WTC11 (cell line): ENCODE measurements at regions not wholly inside any gene's neighbourhood (a gene's known extent, or its start where the extent isn't known, plus 50 kb on each side); places are given as distances from the start of the nearest gene placed in this dataset.

Source experiments
- ATAC-seq: fragments of 200-7000 bp; cut with Tn5 transposase; 2 replicates; pipeline ENCODE4 v1.10.0; 2021; ENCODE audit warnings: mild to moderate bottlenecking, moderate library complexity
- CTCF ChIA-PET: fragments of 300-600 bp; sonication (Branson Sonifier 250); formaldehyde crosslinking; loops from one replicate; lab custom pipeline; 2021; ENCODE audit warnings: antibody characterized with exemption; lab: Charles Lee
- POLR2A ChIA-PET: fragments of 350-600 bp; sonication (Branson Sonifier 250); formaldehyde crosslinking; loops from one replicate; lab custom pipeline; 2021; ENCODE audit warnings: antibody characterized with exemption; lab: Charles Lee
- DNase-seq: peaks from one replicate; pipeline ENCODE4 v3.0.0; 2021; ENCODE audit warnings: low spot score
- H3K27ac Mint-ChIP-seq: 2 replicates; pipeline ENCODE4 v1.8.0; 2021; ENCODE audit warnings: mixed read lengths
- H3K27me3 Mint-ChIP-seq: 2 replicates; pipeline ENCODE4 v1.8.0; 2021; ENCODE audit warnings: low read depth, mild to moderate bottlenecking, moderate library complexity, mixed read lengths
- H3K36me3 Mint-ChIP-seq: 2 replicates; pipeline ENCODE4 v1.8.0; 2021; ENCODE audit warnings: mixed read lengths
- H3K4me1 Mint-ChIP-seq: 2 replicates; pipeline ENCODE4 v1.8.0; 2022; ENCODE audit warnings: mixed read lengths
- H3K4me3 Mint-ChIP-seq: 2 replicates; pipeline ENCODE4 v1.8.0; 2021; ENCODE audit warnings: mild to moderate bottlenecking, moderate library complexity, mixed read lengths
- H3K9me3 Mint-ChIP-seq: 2 replicates; pipeline ENCODE4 v1.8.0; 2021; ENCODE audit warnings: mixed read lengths
- ATF1 ChIP-seq: sonication (generic); formaldehyde crosslinking; IDR thresholded peaks from 2 replicates; pipeline ENCODE4 v1.8.1; 2023; ENCODE audit warnings: mild to moderate bottlenecking, moderate library complexity, missing genetic modification reagents
- CBFB ChIP-seq: sonication (generic); formaldehyde crosslinking; IDR thresholded peaks from 2 replicates; pipeline ENCODE4 v1.8.1; 2022; ENCODE audit warnings: mild to moderate bottlenecking, low read depth, missing genetic modification reagents
- EMX1 ChIP-seq: fragments of 250-450 bp; sonication (Bioruptor Pico); IDR thresholded peaks from 2 replicates; pipeline ENCODE4 v1.8.0; 2021; ENCODE audit warnings: mild to moderate bottlenecking
- ETV6 ChIP-seq: sonication (generic); formaldehyde crosslinking; IDR thresholded peaks from 2 replicates; pipeline ENCODE4 v1.8.1; 2022; ENCODE audit warnings: mild to moderate bottlenecking, missing genetic modification reagents
- FOXK1 ChIP-seq: sonication (generic); formaldehyde crosslinking; IDR thresholded peaks from 2 replicates; pipeline ENCODE4 v1.8.0; 2022; ENCODE audit warnings: mild to moderate bottlenecking, moderate library complexity, missing genetic modification reagents
- IRF2 ChIP-seq: sonication (generic); formaldehyde crosslinking; IDR thresholded peaks from 2 replicates; pipeline ENCODE4 v1.8.0; 2022; ENCODE audit warnings: low read depth, missing genetic modification reagents, borderline replicate concordance
- TCF7 ChIP-seq: sonication (generic); formaldehyde crosslinking; IDR thresholded peaks from 2 replicates; pipeline ENCODE4 v1.8.0; 2022; ENCODE audit warnings: mild to moderate bottlenecking, low read depth, missing genetic modification reagents, moderate library complexity
- TEAD1 ChIP-seq: sonication (generic); formaldehyde crosslinking; IDR thresholded peaks from 2 replicates; pipeline ENCODE4 v1.8.0; 2022; ENCODE audit warnings: mild to moderate bottlenecking, missing genetic modification reagents
- TP53 ChIP-seq: sonication (generic); formaldehyde crosslinking; IDR thresholded peaks from 2 replicates; pipeline ENCODE4 v1.8.1; 2023; ENCODE audit warnings: mild to moderate bottlenecking, missing genetic modification reagents
- ZBTB21 ChIP-seq: sonication (generic); formaldehyde crosslinking; IDR thresholded peaks from 2 replicates; pipeline ENCODE4 v1.8.1; 2023; ENCODE audit warnings: mild to moderate bottlenecking, missing genetic modification reagents, borderline replicate concordance
- ZNF219 ChIP-seq: sonication (generic); formaldehyde crosslinking; IDR thresholded peaks from 2 replicates; pipeline ENCODE4 v1.8.0; 2023; ENCODE audit warnings: missing genetic modification reagents, mild to moderate bottlenecking, borderline replicate concordance
- ZNF396 ChIP-seq: fragments of 250-450 bp; sonication (Bioruptor Pico); IDR thresholded peaks from 2 replicates; pipeline ENCODE4 v1.8.0; 2021; ENCODE audit warnings: mild to moderate bottlenecking, moderate library complexity, borderline replicate concordance
- ZNF416 ChIP-seq: fragments of 250-450 bp; sonication (Bioruptor Pico); IDR thresholded peaks from 2 replicates; pipeline ENCODE4 v1.9.0; 2021; ENCODE audit warnings: mild to moderate bottlenecking, inconsistent platforms
- ZNF423 ChIP-seq: fragments of 250-450 bp; sonication (Bioruptor Pico); IDR thresholded peaks from 2 replicates; pipeline ENCODE4 v2.1.2; 2022; ENCODE audit warnings: mild to moderate bottlenecking, moderate library complexity
- TF ChIP-seq, protein P1 (sequence below): sonication (generic); formaldehyde crosslinking; IDR thresholded peaks from 2 replicates; pipeline ENCODE4 v1.8.0; 2022; ENCODE audit warnings: mild to moderate bottlenecking, missing genetic modification reagents
- TF ChIP-seq, protein P2 (sequence below): fragments of 250-450 bp; sonication (Bioruptor Pico); IDR thresholded peaks from 2 replicates; pipeline ENCODE4 v1.9.0; 2021; ENCODE audit warnings: mild to moderate bottlenecking
- TF ChIP-seq, protein P3 (sequence below): sonication (generic); formaldehyde crosslinking; IDR thresholded peaks from 2 replicates; pipeline ENCODE4 v1.8.1; 2023; ENCODE audit warnings: mild to moderate bottlenecking, moderate library complexity, missing genetic modification reagents
- TF ChIP-seq, protein P4 (sequence below): fragments of 250-450 bp; sonication (Bioruptor Pico); IDR thresholded peaks from 2 replicates; pipeline ENCODE4 v1.9.0; 2021; ENCODE audit warnings: moderate library complexity, mild to moderate bottlenecking, inconsistent platforms, borderline replicate concordance
- TF ChIP-seq, protein P5 (sequence below): sonication (generic); formaldehyde crosslinking; IDR thresholded peaks from 2 replicates; pipeline ENCODE4 v1.8.0; 2022; ENCODE audit warnings: mild to moderate bottlenecking, missing genetic modification reagents
- TF ChIP-seq, protein P6 (sequence below): sonication (generic); formaldehyde crosslinking; IDR thresholded peaks from 2 replicates; pipeline ENCODE4 v1.8.0; 2023; ENCODE audit warnings: missing genetic modification reagents, mild to moderate bottlenecking, borderline replicate concordance
- TF ChIP-seq, protein P7 (sequence below): sonication (generic); formaldehyde crosslinking; IDR thresholded peaks from 2 replicates; pipeline ENCODE4 v1.8.1; 2023; ENCODE audit warnings: mild to moderate bottlenecking, missing genetic modification reagents

DNA sequence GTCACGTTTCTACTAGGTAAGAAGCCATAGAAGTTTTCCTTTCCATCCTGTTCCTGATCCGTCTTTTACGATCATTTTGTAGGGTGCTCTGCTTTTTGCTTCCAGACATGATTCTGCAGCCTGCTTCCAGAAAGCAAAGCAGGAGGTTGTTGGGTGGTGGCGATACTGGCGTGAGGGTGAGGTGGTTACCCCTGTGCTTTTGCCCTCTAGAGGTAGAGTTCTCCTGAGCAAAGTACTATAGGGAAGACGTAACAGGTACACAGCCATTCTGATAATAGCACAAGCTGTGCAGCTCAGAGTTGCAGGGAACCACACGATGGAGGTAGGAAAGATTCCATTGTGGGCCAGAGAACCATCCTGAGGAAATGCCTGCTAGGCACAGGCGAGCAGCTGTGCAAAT is 186.0 kb downstream of the PAH start (continued):
- TF ChIP-seq CBFB (no peak), ZNF219 (CRISPR knock-in tag) (no peak), IRF2 (CRISPR knock-in tag) (no peak), ATF1 (CRISPR knock-in tag) (no peak), ZNF416 (CRISPR knock-in tag) (no peak), ETV6 (CRISPR knock-in tag) (no peak), TP53 (no peak)
- TF ChIP-seq, protein P1, sequence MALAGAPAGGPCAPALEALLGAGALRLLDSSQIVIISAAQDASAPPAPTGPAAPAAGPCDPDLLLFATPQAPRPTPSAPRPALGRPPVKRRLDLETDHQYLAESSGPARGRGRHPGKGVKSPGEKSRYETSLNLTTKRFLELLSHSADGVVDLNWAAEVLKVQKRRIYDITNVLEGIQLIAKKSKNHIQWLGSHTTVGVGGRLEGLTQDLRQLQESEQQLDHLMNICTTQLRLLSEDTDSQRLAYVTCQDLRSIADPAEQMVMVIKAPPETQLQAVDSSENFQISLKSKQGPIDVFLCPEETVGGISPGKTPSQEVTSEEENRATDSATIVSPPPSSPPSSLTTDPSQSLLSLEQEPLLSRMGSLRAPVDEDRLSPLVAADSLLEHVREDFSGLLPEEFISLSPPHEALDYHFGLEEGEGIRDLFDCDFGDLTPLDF (CRISPR knock-in tag) = no peak
- TF ChIP-seq, protein P2, sequence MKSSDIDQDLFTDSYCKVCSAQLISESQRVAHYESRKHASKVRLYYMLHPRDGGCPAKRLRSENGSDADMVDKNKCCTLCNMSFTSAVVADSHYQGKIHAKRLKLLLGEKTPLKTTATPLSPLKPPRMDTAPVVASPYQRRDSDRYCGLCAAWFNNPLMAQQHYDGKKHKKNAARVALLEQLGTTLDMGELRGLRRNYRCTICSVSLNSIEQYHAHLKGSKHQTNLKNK (CRISPR knock-in tag) = no peak

DNA sequence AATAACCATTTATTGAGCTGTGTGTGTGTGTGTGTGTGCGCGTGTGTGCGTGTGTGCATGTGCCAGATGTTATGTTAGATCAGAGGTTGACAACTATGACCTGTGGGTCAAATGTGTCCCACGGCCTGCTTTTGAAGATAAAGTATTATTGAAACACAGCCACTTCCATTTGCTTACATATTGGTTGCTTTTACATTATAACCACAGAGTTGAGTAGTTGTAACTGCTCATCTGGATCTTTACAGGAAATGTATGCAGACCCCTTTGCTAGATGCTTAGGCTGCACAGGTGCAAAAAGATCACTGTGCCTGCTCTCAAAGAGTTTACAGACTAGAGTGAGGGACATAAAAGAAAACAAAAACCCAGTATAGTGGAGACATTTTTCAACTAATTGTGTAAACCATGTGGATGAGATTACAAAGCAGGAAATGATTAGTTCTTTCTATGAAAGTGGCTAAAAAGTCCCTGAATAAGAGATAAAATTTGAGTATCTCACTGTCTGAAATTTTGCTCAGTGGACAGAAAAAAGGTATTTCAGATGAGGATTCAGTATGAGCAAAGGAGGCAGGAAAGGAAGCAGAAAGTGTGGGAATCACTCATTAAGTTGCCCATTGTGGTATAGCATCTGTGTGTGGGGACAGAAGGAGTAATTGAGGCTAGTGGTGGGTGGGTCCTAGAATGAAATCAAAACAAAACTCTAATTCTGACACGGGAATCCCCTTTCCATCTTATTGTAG is 188.4 kb downstream of the PAH start:
- no peaks in the 10 kb centered on the region for H3K36me3 Mint-ChIP-seq
- H3K4me1 Mint-ChIP-seq = no peaks in the 10 kb centered on the region
- POLR2A ChIA-PET = no interaction called here
- no peaks in the 10 kb centered on the region for H3K9me3 Mint-ChIP-seq
- TF ChIP-seq, protein P3, sequence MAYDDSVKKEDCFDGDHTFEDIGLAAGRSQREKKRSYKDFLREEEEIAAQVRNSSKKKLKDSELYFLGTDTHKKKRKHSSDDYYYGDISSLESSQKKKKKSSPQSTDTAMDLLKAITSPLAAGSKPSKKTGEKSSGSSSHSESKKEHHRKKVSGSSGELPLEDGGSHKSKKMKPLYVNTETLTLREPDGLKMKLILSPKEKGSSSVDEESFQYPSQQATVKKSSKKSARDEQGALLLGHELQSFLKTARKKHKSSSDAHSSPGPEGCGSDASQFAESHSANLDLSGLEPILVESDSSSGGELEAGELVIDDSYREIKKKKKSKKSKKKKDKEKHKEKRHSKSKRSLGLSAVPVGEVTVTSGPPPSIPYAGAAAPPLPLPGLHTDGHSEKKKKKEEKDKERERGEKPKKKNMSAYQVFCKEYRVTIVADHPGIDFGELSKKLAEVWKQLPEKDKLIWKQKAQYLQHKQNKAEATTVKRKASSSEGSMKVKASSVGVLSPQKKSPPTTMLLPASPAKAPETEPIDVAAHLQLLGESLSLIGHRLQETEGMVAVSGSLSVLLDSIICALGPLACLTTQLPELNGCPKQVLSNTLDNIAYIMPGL (CRISPR knock-in tag) = no peak
- TF ChIP-seq EMX1 (CRISPR knock-in tag) (no peak), ZNF423 (CRISPR knock-in tag) (no peak), ZNF396 (CRISPR knock-in tag) (no peak), ZBTB21 (CRISPR knock-in tag) (no peak), FOXK1 (CRISPR knock-in tag) (no peak), TEAD1 (no peak), ZNF219 (CRISPR knock-in tag) (no peak), TCF7 (CRISPR knock-in tag) (no peak)
- TF ChIP-seq, protein P4, sequence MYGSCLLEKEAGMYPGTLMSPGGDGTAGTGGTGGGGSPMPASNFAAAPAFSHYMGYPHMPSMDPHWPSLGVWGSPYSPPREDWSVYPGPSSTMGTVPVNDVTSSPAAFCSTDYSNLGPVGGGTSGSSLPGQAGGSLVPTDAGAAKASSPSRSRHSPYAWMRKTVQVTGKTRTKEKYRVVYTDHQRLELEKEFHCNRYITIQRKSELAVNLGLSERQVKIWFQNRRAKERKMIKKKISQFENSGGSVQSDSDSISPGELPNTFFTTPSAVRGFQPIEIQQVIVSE = no peak
- TF ChIP-seq, protein P5, sequence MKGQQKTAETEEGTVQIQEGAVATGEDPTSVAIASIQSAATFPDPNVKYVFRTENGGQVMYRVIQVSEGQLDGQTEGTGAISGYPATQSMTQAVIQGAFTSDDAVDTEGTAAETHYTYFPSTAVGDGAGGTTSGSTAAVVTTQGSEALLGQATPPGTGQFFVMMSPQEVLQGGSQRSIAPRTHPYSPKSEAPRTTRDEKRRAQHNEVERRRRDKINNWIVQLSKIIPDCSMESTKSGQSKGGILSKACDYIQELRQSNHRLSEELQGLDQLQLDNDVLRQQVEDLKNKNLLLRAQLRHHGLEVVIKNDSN (CRISPR knock-in tag) = no peak
- TF ChIP-seq, protein P6, sequence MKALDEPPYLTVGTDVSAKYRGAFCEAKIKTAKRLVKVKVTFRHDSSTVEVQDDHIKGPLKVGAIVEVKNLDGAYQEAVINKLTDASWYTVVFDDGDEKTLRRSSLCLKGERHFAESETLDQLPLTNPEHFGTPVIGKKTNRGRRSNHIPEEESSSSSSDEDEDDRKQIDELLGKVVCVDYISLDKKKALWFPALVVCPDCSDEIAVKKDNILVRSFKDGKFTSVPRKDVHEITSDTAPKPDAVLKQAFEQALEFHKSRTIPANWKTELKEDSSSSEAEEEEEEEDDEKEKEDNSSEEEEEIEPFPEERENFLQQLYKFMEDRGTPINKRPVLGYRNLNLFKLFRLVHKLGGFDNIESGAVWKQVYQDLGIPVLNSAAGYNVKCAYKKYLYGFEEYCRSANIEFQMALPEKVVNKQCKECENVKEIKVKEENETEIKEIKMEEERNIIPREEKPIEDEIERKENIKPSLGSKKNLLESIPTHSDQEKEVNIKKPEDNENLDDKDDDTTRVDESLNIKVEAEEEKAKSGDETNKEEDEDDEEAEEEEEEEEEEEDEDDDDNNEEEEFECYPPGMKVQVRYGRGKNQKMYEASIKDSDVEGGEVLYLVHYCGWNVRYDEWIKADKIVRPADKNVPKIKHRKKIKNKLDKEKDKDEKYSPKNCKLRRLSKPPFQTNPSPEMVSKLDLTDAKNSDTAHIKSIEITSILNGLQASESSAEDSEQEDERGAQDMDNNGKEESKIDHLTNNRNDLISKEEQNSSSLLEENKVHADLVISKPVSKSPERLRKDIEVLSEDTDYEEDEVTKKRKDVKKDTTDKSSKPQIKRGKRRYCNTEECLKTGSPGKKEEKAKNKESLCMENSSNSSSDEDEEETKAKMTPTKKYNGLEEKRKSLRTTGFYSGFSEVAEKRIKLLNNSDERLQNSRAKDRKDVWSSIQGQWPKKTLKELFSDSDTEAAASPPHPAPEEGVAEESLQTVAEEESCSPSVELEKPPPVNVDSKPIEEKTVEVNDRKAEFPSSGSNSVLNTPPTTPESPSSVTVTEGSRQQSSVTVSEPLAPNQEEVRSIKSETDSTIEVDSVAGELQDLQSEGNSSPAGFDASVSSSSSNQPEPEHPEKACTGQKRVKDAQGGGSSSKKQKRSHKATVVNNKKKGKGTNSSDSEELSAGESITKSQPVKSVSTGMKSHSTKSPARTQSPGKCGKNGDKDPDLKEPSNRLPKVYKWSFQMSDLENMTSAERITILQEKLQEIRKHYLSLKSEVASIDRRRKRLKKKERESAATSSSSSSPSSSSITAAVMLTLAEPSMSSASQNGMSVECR (CRISPR knock-in tag) = no peak
- TF ChIP-seq, protein P7, sequence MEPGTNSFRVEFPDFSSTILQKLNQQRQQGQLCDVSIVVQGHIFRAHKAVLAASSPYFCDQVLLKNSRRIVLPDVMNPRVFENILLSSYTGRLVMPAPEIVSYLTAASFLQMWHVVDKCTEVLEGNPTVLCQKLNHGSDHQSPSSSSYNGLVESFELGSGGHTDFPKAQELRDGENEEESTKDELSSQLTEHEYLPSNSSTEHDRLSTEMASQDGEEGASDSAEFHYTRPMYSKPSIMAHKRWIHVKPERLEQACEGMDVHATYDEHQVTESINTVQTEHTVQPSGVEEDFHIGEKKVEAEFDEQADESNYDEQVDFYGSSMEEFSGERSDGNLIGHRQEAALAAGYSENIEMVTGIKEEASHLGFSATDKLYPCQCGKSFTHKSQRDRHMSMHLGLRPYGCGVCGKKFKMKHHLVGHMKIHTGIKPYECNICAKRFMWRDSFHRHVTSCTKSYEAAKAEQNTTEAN (CRISPR knock-in tag) = no peak
- TF ChIP-seq, all 79 proteins: peak for 0
- H3K27ac Mint-ChIP-seq = no peak overlapping the region
- DNase-seq = no peak
- peaks cover 4% of the 10 kb centered on the region; the same call in 1 of the 2 replicates for H3K27me3 Mint-ChIP-seq
- CTCF ChIA-PET = no interaction called here
- ATAC-seq = no peak
- H3K4me3 Mint-ChIP-seq = no peak overlapping the region
